Spleen (tissue), 11 donors: ENCODE measurements at regions not wholly inside any gene's neighbourhood (a gene's known extent, or its start where the extent isn't known, plus 50 kb on each side); places are given as distances from the start of the nearest gene placed in this dataset.

Experiments used
- DNase-seq: peaks from one replicate; pipeline ENCODE4 v3.0.0-alpha.2; 2020
- H3K27ac ChIP-seq, 8 donors: fragments of 200-600 bp; sonication (generic) in 7 of 8; 1 replicate in 4 of 8; 2 replicates in 4 of 8; pipeline versions ENCODE4 v1.5.0 to v1.8.0; 2016 to 2021; ENCODE audit warnings: inconsistent platforms in 4 of 8, mild to moderate bottlenecking in 4 of 8, moderate library complexity in 1 of 8
- H3K27me3 ChIP-seq, 7 donors: fragments of 200-600 bp; sonication (generic) in 6 of 7; replicated peaks in 1 of 7; 1 replicate in 4 of 7; 2 replicates in 3 of 7; pipeline versions ENCODE4 v1.5.0 to v1.8.0; 2016 to 2021; ENCODE audit warnings: inconsistent platforms in 3 of 7, mild to moderate bottlenecking in 1 of 7
- H3K36me3 ChIP-seq, 6 donors: fragments of 200-600 bp; sonication (generic) in 5 of 6; 1 replicate in 4 of 6; 2 replicates in 2 of 6; pipeline versions ENCODE4 v1.5.0 to v1.8.0; 2016 to 2021; ENCODE audit warnings: inconsistent platforms in 2 of 6
- H3K4me1 ChIP-seq, 6 donors: fragments of 200-600 bp; sonication (generic) in 5 of 6; 1 replicate in 3 of 6; 2 replicates in 3 of 6; pipeline versions ENCODE4 v1.5.0 to v1.8.0; 2016 to 2021; ENCODE audit warnings: inconsistent platforms in 3 of 6
- H3K4me3 ChIP-seq, 8 donors: fragments of 200-600 bp; sonication (generic) in 7 of 8; 1 replicate in 4 of 8; 2 replicates in 4 of 8; pipeline versions ENCODE4 v1.5.0 to v1.8.0; 2016 to 2021; ENCODE audit warnings: inconsistent platforms in 4 of 8, mild to moderate bottlenecking in 4 of 8, moderate library complexity in 2 of 8
- H3K9me3 ChIP-seq, 8 donors: fragments of 200-600 bp; sonication (generic) in 7 of 8; 1 replicate in 4 of 8; 2 replicates in 4 of 8; pipeline versions ENCODE4 v1.5.0 to v1.8.0; 2016 to 2021; ENCODE audit warnings: inconsistent platforms in 4 of 8
- POLR2A ChIP-seq, 3 donors: fragments of 450-650 bp; IDR thresholded peaks; one replicate each; pipeline ENCODE4 v1.5.1; 2017; ENCODE audit warnings: antibody characterized with exemption in 3 of 3, mild to moderate bottlenecking in 1 of 3
- POLR2AphosphoS5 ChIP-seq, 3 donors: sonication (generic); formaldehyde crosslinking; IDR thresholded peaks; one replicate each; pipeline ENCODE4 v1.5.1; 2017; ENCODE audit warnings: antibody characterized with exemption in 3 of 3
- WGBS, 5 donors: extraction: QIAGEN DNeasy Blood & Tissue Kit in 3 of 5; methylation state at CpG; one replicate each; pipeline versions ENCODE4 v1.1.5 to v1.1.7; 2013 to 2018; 5-methylcytosine and 5-hydroxymethylcytosine counted together
- intact Hi-C: fragments of 100-400 bp; cut with DNase I; formaldehyde crosslinking; loops from one replicate; pipeline ENCODE4 v1.15.0; 2023; ENCODE audit warnings: low total_unique reads
- TF ChIP-seq, protein P1 (sequence below), 11 experiments: fragments of 200-600 bp in 7 of 11; fragments of 450-650 bp in 4 of 11; sonication (generic) in 4 of 11; IDR thresholded peaks in 8 of 11; conservative IDR thresholded peaks in 3 of 11; 1 replicate in 7 of 11; 2 replicates in 4 of 11; pipeline versions ENCODE4 v1.4.0 to v1.8.0; 2016 to 2021; ENCODE audit warnings: antibody characterized with exemption in 11 of 11, inconsistent platforms in 4 of 11, mild to moderate bottlenecking in 1 of 11
- donor health status: healthy with polysubstance abuse.
- donor health status: DM: no; HTN: no; CAD: no; lungs with moderate emphysema.
- donor health status: DM: no; HTN: no; CAD: no.
- donor health status: Bipolar disorder and iron deficiency.
- donor health status: healthy.
- donor health status: DM: no; HTN: no; CAD: no.
- donor health status: DM: yes; HTN: yes; CAD: no.

DNA sequence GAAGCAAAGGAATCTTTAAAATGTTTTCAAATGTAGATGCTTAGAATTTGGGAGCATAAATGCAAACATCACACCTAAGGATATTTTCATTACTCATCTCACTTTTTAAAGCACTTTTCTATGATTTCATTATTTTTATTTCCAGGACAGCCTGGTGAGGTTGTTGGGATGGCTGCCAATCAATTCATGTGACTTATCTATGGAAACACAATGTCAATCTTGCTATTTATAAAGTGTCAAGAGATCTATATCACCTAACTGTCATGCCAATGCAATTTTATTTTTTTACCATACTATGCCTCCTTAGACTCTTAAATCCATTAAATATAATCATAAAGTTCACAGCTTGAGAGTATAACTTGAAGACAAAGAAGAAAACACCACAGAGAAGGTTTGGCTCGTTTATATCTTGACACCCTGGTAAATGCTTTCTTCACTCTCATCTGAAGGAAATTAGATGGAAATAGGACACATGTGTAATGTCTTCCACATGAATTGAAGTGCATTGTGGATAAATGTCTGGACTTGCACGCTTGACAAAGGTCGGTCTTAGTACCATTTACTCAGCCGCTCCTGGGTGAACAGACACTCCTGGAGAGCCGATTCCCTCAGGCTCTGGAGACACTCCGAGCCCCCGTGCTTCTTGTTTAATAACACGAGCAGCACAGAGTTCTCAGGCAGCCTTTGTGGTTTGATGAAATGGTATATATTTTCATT, 425.7 kb upstream of the FAT1 start:
- no peak for TF ChIP-seq POLR2A (IDR thresholded peaks at IDR 0.05)
- TF ChIP-seq POLR2AphosphoS5 (IDR thresholded peaks at IDR 0.05): no peak
- TF ChIP-seq, protein P1, sequence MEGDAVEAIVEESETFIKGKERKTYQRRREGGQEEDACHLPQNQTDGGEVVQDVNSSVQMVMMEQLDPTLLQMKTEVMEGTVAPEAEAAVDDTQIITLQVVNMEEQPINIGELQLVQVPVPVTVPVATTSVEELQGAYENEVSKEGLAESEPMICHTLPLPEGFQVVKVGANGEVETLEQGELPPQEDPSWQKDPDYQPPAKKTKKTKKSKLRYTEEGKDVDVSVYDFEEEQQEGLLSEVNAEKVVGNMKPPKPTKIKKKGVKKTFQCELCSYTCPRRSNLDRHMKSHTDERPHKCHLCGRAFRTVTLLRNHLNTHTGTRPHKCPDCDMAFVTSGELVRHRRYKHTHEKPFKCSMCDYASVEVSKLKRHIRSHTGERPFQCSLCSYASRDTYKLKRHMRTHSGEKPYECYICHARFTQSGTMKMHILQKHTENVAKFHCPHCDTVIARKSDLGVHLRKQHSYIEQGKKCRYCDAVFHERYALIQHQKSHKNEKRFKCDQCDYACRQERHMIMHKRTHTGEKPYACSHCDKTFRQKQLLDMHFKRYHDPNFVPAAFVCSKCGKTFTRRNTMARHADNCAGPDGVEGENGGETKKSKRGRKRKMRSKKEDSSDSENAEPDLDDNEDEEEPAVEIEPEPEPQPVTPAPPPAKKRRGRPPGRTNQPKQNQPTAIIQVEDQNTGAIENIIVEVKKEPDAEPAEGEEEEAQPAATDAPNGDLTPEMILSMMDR (IDR thresholded peaks at IDR 0.05 in 8 of 11, conservative IDR thresholded peaks at IDR 0.05 in 3 of 11): no peak
- intact Hi-C loops: no loop called here
- Histone ChIP-seq H3K27ac (no peak overlapping the region), H3K36me3 (no peaks in the 10 kb centered on the region), H3K27me3 (no peaks in the 10 kb centered on the region), H3K4me3 (no peak overlapping the region), H3K4me1 (no peaks in the 10 kb centered on the region), H3K9me3 (peaks cover 0 to 10% (median 0%) of the 10 kb centered on the region in 8 donors)
- WGBS, 5 donors: 76 to 87% (median 78%) methylated on average over 8 of the region's 8 CpGs
- DNase-seq: no peak

DNA sequence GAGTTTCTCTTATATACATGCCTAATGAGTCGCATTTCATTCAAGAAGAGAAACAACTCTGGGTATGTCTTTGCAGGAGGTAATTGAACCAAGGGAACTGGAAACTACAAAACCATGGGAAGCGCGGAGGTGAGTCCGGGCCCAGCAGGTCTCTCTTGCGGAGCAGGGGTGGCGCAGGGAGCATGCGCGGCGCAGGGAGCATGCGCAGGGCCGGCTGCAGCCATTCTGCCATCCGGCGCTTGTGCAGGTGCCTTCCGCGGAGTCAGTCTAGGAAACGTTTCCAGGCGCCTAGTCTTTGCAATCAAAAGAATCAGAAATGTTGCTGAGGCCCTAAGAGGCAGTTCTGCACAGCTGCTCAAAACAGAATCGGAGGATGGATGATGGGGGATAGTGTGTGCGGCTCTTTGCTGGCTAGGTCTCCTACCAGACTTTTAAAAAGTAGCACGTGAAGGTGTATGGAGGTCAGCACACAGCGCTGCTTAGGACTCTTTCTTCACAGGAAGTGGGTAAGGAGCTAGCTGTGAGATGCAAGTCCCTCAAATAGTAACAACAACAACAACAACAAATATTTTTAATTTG, 433.8 kb upstream of the FAT1 start:
- intact Hi-C loops: no loop called here
- H3K27ac ChIP-seq: no peak overlapping the region
- WGBS, 5 donors: 88 to 94% (median 91%) methylated on average over 21 of the region's 21 CpGs
- DNase-seq: no peak
- H3K4me1 ChIP-seq: no peaks in the 10 kb centered on the region
- H3K27me3 ChIP-seq: no peaks in the 10 kb centered on the region
- H3K9me3 ChIP-seq: peaks cover 0 to 7% (median 0%) of the 10 kb centered on the region in 8 donors
- H3K36me3 ChIP-seq: no peaks in the 10 kb centered on the region
- H3K4me3 ChIP-seq: no peak overlapping the region
- no peak for TF ChIP-seq POLR2AphosphoS5 (IDR thresholded peaks at IDR 0.05)
- TF ChIP-seq, protein P1 (IDR thresholded peaks at IDR 0.05 in 8 of 11, conservative IDR thresholded peaks at IDR 0.05 in 3 of 11): no peak
- TF ChIP-seq POLR2A (IDR thresholded peaks at IDR 0.05): no peak

DNA sequence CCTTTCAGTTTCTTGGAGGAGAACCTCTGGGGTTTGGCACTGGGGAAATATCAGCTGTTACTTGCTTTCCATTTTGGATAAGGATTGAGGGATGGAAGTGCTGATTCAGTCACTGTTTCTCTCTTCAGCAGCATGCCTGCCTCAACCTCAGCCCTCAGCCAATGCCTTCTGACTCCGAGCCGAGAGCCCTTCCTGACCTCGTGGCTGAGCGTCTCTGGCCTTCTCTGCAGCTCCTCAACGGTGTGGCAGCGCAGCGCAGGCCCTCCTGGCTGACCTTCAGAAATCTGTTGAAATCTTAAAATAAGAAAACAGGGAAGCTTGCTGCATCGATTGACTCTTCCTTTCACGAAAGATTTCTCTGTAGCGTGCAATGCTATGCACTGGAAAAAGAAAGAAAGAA, 434.3 kb upstream of the FAT1 start:
- H3K9me3 ChIP-seq: peaks cover 0 to 7% (median 0%) of the 10 kb centered on the region in 8 donors
- WGBS, 5 donors: 82 to 90% (median 87%) methylated on average over 10 of the region's 10 CpGs
- intact Hi-C loops: no loop called here
- H3K4me1 ChIP-seq: no peaks in the 10 kb centered on the region
- TF ChIP-seq POLR2AphosphoS5 (IDR thresholded peaks at IDR 0.05) (no peak), POLR2A (IDR thresholded peaks at IDR 0.05) (no peak)
- TF ChIP-seq, protein P1 (IDR thresholded peaks at IDR 0.05 in 8 of 11, conservative IDR thresholded peaks at IDR 0.05 in 3 of 11): no peak
- no peak overlapping the region for H3K4me3 ChIP-seq
- DNase-seq: no peak
- no peaks in the 10 kb centered on the region for H3K36me3 ChIP-seq
- H3K27ac ChIP-seq: no peak overlapping the region
- no peaks in the 10 kb centered on the region for H3K27me3 ChIP-seq

DNA sequence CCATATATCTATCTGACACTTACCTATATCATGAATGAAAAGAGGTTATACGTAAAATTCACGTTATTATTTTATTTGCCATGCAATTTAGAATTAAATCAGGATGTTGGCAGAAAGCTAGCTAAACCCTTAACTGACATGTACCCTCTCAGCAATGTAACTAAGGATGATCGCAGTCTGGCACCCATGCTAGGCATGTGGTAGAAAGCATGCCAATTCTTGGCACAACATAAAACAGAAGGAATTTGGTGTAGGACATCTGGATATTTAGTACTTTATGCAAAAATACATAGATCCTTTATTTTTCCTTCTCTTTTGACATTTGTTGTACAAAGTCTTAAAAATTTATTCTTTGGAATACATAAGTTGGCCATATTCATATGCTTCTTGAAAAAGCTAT, 436.8 kb upstream of the FAT1 start:
- DNase-seq: no peak
- H3K27me3 ChIP-seq: no peaks in the 10 kb centered on the region
- intact Hi-C loops: no loop called here
- no peaks in the 10 kb centered on the region for H3K4me1 ChIP-seq
- H3K36me3 ChIP-seq: no peaks in the 10 kb centered on the region
- H3K9me3 ChIP-seq: peaks cover 0 to 7% (median 0%) of the 10 kb centered on the region in 8 donors
- TF ChIP-seq POLR2A (IDR thresholded peaks at IDR 0.05) (no peak), POLR2AphosphoS5 (IDR thresholded peaks at IDR 0.05) (no peak)
- TF ChIP-seq, protein P1 (IDR thresholded peaks at IDR 0.05 in 8 of 11, conservative IDR thresholded peaks at IDR 0.05 in 3 of 11): no peak
- H3K27ac ChIP-seq: no peak overlapping the region
- H3K4me3 ChIP-seq: no peak overlapping the region
- whole genome bisulfite sequencing, 5 donors: 84 to 90% (median 85%) methylated on average over 3 of the region's 3 CpGs
